ENCODE measurements at regions not wholly inside any gene's neighbourhood (a gene's known extent, or its start where the extent isn't known, plus 50 kb on each side); places are given as distances from the start of the nearest gene placed in this dataset.

DNA sequence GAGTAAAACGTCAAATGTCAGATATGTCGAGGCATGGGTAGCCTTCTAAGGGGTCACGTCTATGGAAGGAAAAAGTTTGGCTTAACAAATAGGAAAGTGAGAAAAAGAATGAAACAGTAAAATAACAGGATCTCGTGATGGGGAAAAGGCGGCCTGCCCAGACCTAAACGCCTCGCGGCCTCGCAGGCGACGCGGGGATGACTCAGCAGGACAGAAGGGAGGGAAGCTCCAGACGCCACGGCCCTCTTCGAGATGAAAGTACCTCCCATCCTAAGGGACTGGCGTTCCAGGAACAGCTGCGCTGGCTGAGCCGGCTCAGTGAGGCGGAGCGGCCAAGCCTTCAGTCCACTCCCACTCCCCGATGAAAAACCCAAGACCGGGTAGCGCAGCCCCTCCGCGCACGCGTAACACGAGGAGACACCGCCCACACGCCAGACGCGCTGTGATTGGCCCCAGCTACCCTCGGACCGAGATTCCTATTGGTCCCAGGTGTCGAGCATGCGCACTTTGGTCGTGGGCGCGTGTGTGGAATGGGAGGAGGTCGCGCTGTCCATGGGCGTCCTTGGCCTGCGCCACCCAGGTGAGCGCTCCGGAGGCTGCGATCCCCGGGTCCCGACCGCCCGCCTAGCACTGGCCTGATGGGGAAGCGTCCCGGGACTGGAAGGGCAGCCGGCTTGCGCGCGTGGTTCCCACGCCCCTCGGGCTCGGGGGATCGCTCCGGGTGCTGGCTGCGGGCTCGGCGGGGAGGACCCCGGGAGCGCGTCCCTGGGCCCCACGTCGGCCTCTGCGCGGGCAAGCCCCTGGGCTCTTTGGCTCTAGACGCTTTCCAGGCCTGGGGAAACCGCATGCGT, 588.5 kb downstream of the MTRR start:
- TF ChIP-seq, protein P1, sequence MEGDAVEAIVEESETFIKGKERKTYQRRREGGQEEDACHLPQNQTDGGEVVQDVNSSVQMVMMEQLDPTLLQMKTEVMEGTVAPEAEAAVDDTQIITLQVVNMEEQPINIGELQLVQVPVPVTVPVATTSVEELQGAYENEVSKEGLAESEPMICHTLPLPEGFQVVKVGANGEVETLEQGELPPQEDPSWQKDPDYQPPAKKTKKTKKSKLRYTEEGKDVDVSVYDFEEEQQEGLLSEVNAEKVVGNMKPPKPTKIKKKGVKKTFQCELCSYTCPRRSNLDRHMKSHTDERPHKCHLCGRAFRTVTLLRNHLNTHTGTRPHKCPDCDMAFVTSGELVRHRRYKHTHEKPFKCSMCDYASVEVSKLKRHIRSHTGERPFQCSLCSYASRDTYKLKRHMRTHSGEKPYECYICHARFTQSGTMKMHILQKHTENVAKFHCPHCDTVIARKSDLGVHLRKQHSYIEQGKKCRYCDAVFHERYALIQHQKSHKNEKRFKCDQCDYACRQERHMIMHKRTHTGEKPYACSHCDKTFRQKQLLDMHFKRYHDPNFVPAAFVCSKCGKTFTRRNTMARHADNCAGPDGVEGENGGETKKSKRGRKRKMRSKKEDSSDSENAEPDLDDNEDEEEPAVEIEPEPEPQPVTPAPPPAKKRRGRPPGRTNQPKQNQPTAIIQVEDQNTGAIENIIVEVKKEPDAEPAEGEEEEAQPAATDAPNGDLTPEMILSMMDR (optimal IDR thresholded peaks at IDR 0.05 in 1 of 3, IDR thresholded peaks at IDR 0.05 in 1 of 3, conservative IDR thresholded peaks at IDR 0.05 in 1 of 3; ENCODE audit: extremely low read depth in 1 of 3, insufficient read depth in 2 of 3, low read length in 3 of 3) = no peak
- no peak for TF ChIP-seq EZH2 (IDR thresholded peaks at IDR 0.05; ENCODE audit: low read length)

Measured in keratinocyte (primary cell).